Progenitor cell of endocrine pancreas (in vitro differentiated cells): ENCODE measurements at regions not wholly inside any gene's neighbourhood (a gene's known extent, or its start where the extent isn't known, plus 50 kb on each side); places are given as distances from the start of the nearest gene placed in this dataset.

ENCODE experiments used
- DNase-seq: peaks from one replicate; pipeline ENCODE4 v3.0.0; 2021; ENCODE audit warnings: low spot score; ENCODE audit not compliant: unreplicated experiment
- H3K27ac Mint-ChIP-seq: 2 replicates; pipeline ENCODE4 v1.8.0; 2021; ENCODE audit warnings: mild to moderate bottlenecking, moderate library complexity, mixed read lengths
- H3K27me3 Mint-ChIP-seq: 2 replicates; pipeline ENCODE4 v1.8.0; 2021; ENCODE audit warnings: mixed read lengths
- H3K36me3 Mint-ChIP-seq: 2 replicates; pipeline ENCODE4 v1.8.0; 2022; ENCODE audit warnings: mixed read lengths; ENCODE audit not compliant: insufficient read depth
- H3K4me1 Mint-ChIP-seq: 2 replicates; pipeline ENCODE4 v1.8.0; 2021; ENCODE audit warnings: low read depth, mixed read lengths
- H3K4me3 Mint-ChIP-seq: 2 replicates; pipeline ENCODE4 v1.8.0; 2021; ENCODE audit warnings: low read depth, mild to moderate bottlenecking, moderate library complexity, mixed read lengths
- H3K9me3 Mint-ChIP-seq: 2 replicates; pipeline ENCODE4 v1.8.0; 2021; ENCODE audit warnings: low read depth, mixed read lengths
- CTCF ChIP-seq: fragments of 200-600 bp; sonication (generic); IDR thresholded peaks from one replicate; pipeline ENCODE4 v1.5.0; 2021; ENCODE audit warnings: antibody characterized with exemption, mild to moderate bottlenecking; ENCODE audit not compliant: unreplicated experiment

- H3K27ac Mint-ChIP-seq = no peak overlapping the region
- no peak for DNase-seq
These were observed 155.8 kb downstream of the C11orf91 start for GRCh38 chr11:33544593-33545373.

GRCh38 chr11:33543823-33544222 is 156.8 kb downstream of the C11orf91 start:
- Mint-ChIP-seq H3K4me1 (no peaks in the 10 kb centered on the region), H3K27ac (no peak overlapping the region), H3K9me3 (no peaks in the 10 kb centered on the region), H3K27me3 (peaks cover 14% of the 10 kb centered on the region), H3K4me3 (no peak overlapping the region), H3K36me3 (no peaks in the 10 kb centered on the region)
- TF ChIP-seq CTCF = no peak
- no peak for DNase-seq

More at GRCh38 chr11:33544593-33545373, 155.8 kb downstream of the C11orf91 start:
- no peak for TF ChIP-seq CTCF
- Mint-ChIP-seq H3K9me3 (no peaks in the 10 kb centered on the region), H3K4me3 (no peak overlapping the region), H3K4me1 (no peaks in the 10 kb centered on the region), H3K36me3 (peaks cover 2% of the 10 kb centered on the region), H3K27me3 (peaks cover 11% of the 10 kb centered on the region)

GRCh38 chr11:33542921-33543320 is 157.7 kb downstream of the C11orf91 start:
- peak; percentile 34 for DNase-seq
- Mint-ChIP-seq H3K9me3 (no peaks in the 10 kb centered on the region), H3K4me1 (no peaks in the 10 kb centered on the region), H3K4me3 (no peak overlapping the region), H3K27me3 (peaks cover 14% of the 10 kb centered on the region), H3K36me3 (no peaks in the 10 kb centered on the region), H3K27ac (no peak overlapping the region)
- peak; percentile 67 for TF ChIP-seq CTCF

GRCh38 chr11:33540946-33541915 is 159.4 kb downstream of the C11orf91 start:
- Mint-ChIP-seq H3K27ac (no peak overlapping the region), H3K4me1 (no peaks in the 10 kb centered on the region), H3K9me3 (no peaks in the 10 kb centered on the region), H3K4me3 (no peak overlapping the region), H3K36me3 (no peaks in the 10 kb centered on the region), H3K27me3 (peaks cover 18% of the 10 kb centered on the region)
- TF ChIP-seq CTCF = no peak
- DNase-seq = no peak

GRCh38 chr11:33540427-33540826 is 160.2 kb downstream of the C11orf91 start:
- no peak overlapping the region for H3K4me3 Mint-ChIP-seq
- H3K36me3 Mint-ChIP-seq = no peaks in the 10 kb centered on the region

More at GRCh38 chr11:33540427-33540826, 160.2 kb downstream of the C11orf91 start:
- H3K4me1 Mint-ChIP-seq = no peaks in the 10 kb centered on the region
- TF ChIP-seq CTCF = no peak
- peaks cover 21% of the 10 kb centered on the region for H3K27me3 Mint-ChIP-seq
- DNase-seq = no peak
- no peak overlapping the region for H3K27ac Mint-ChIP-seq
- H3K9me3 Mint-ChIP-seq = no peaks in the 10 kb centered on the region
